GM23338 (cell line): ENCODE measurements at regions not wholly inside any gene's neighbourhood (a gene's known extent, or its start where the extent isn't known, plus 50 kb on each side); places are given as distances from the start of the nearest gene placed in this dataset.

Experiments used
- ATAC-seq: fragments of 200-7000 bp; cut with Tn5 transposase; 3 replicates; pipeline ENCODE4 v1.9.1; 2020
- DNase-seq: peaks from one replicate; pipeline ENCODE4 v3.0.0-alpha.2; 2015; ENCODE audit warnings: low spot score
- H2AFZ ChIP-seq: fragments of 200-600 bp; sonication (generic); 2 replicates; pipeline ENCODE4 v1.8.0; 2016; ENCODE audit warnings: antibody characterized with exemption, mild to moderate bottlenecking, moderate library complexity
- H3F3A ChIP-seq: fragments of 200-600 bp; sonication (generic); replicated peaks from 2 replicates; pipeline ENCODE4 v1.8.0; 2017; ENCODE audit warnings: antibody characterized with exemption, mixed run types, low read depth
- H3K27ac ChIP-seq: fragments of 200-600 bp; sonication (generic); 2 replicates; pipeline ENCODE4 v1.6.1; 2016; ENCODE audit warnings: low read depth
- H3K27me3 ChIP-seq: fragments of 200-600 bp; sonication (generic); 2 replicates; pipeline ENCODE4 v1.8.0; 2016; ENCODE audit warnings: mild to moderate bottlenecking, mixed run types, moderate library complexity; ENCODE audit not compliant: insufficient read depth
- H3K36me3 ChIP-seq: fragments of 200-600 bp; sonication (generic); 2 replicates; pipeline ENCODE4 v1.8.0; 2016; ENCODE audit warnings: mild to moderate bottlenecking; ENCODE audit not compliant: insufficient read depth
- H3K4me1 ChIP-seq: fragments of 200-600 bp; sonication (generic); 2 replicates; pipeline ENCODE4 v1.8.0; 2016; ENCODE audit warnings: mild to moderate bottlenecking, moderate library complexity; ENCODE audit not compliant: insufficient read depth
- H3K4me2 ChIP-seq: fragments of 200-600 bp; sonication (generic); 2 replicates; pipeline ENCODE4 v1.7.1; 2017; ENCODE audit warnings: mixed run types
- H3K4me3 ChIP-seq: fragments of 200-600 bp; sonication (generic); 2 replicates; pipeline ENCODE4 v1.6.1; 2016; ENCODE audit warnings: mixed run types
- H3K79me2 ChIP-seq: fragments of 200-600 bp; sonication (generic); replicated peaks from 2 replicates; pipeline ENCODE4 v1.8.0; 2017; ENCODE audit warnings: mild to moderate bottlenecking; ENCODE audit not compliant: insufficient read depth
- H3K9me2 ChIP-seq: fragments of 200-600 bp; sonication (generic); 2 replicates; pipeline ENCODE4 v1.8.0; 2017; ENCODE audit not compliant: insufficient read depth
- H4K20me1 ChIP-seq: fragments of 200-600 bp; sonication (generic); replicated peaks from 2 replicates; pipeline ENCODE4 v1.8.0; 2017; ENCODE audit warnings: mild to moderate bottlenecking; ENCODE audit not compliant: insufficient read depth
- H3K27ac Mint-ChIP-seq: 2 replicates; pipeline ENCODE4 v1.8.0; 2020; ENCODE audit warnings: inconsistent platforms, mild to moderate bottlenecking, moderate library complexity, mixed read lengths
- H3K27me3 Mint-ChIP-seq: 3 replicates; pipeline ENCODE4 v1.8.0; 2022; ENCODE audit warnings: low read depth, mild to moderate bottlenecking, moderate library complexity, mixed read lengths, inconsistent platforms; ENCODE audit not compliant: insufficient read depth, poor library complexity
- H3K36me3 Mint-ChIP-seq: 3 replicates; pipeline ENCODE4 v1.8.0; 2021; ENCODE audit warnings: low read depth, mild to moderate bottlenecking, inconsistent platforms, moderate library complexity, mixed read lengths
- H3K4me1 Mint-ChIP-seq: 3 replicates; pipeline ENCODE4 v1.8.0; 2020; ENCODE audit warnings: mild to moderate bottlenecking, inconsistent platforms, mixed read lengths
- H3K4me3 Mint-ChIP-seq: 3 replicates; pipeline ENCODE4 v1.8.0; 2021; ENCODE audit warnings: moderate library complexity, mild to moderate bottlenecking, inconsistent platforms, mixed read lengths
- H3K9me3 Mint-ChIP-seq: 3 replicates; pipeline ENCODE4 v1.8.0; 2020; ENCODE audit warnings: moderate library complexity, mild to moderate bottlenecking, inconsistent platforms, mixed read lengths
- CREB1 ChIP-seq: fragments of 250-450 bp; sonication (Bioruptor Pico); IDR thresholded peaks from 2 replicates; pipeline ENCODE4 v1.5.0; 2020; ENCODE audit warnings: low read depth, mild to moderate bottlenecking, moderate library complexity
- EZH2 ChIP-seq: fragments of 200-600 bp; sonication (generic); IDR thresholded peaks from one replicate; pipeline ENCODE4 v1.8.0; 2017; ENCODE audit warnings: antibody characterized with exemption, mild to moderate bottlenecking, low read depth; ENCODE audit not compliant: unreplicated experiment
- JUNB ChIP-seq: IDR thresholded peaks from one replicate; pipeline ENCODE4 v1.6.1; 2016; ENCODE audit warnings: antibody characterized with exemption; ENCODE audit not compliant: unreplicated experiment
- NANOG ChIP-seq: IDR thresholded peaks from 2 replicates; pipeline ENCODE4 v1.6.1; 2016; ENCODE audit warnings: antibody characterized with exemption, borderline replicate concordance
- POLR2AphosphoS5 ChIP-seq: IDR thresholded peaks from 2 replicates; pipeline ENCODE4 v1.6.1; 2016; ENCODE audit warnings: antibody characterized with exemption, low read depth
- ZNF114 ChIP-seq: fragments of 250-450 bp; sonication (Bioruptor Pico); IDR thresholded peaks from 2 replicates; pipeline ENCODE4 v1.5.0; 2020; ENCODE audit warnings: mild to moderate bottlenecking, moderate library complexity
- ZNF331 ChIP-seq: fragments of 250-450 bp; sonication (Bioruptor Pico); IDR thresholded peaks from 2 replicates; pipeline ENCODE4 v1.5.0; 2020; ENCODE audit warnings: low read depth, mild to moderate bottlenecking, moderate library complexity
- TF ChIP-seq, protein P1 (sequence below): fragments of 250-450 bp; sonication (Bioruptor Pico); IDR thresholded peaks from 2 replicates; pipeline ENCODE4 v1.5.0; 2020; ENCODE audit warnings: mild to moderate bottlenecking, moderate library complexity
- TF ChIP-seq, protein P2 (sequence below): IDR thresholded peaks from one replicate; pipeline ENCODE4 v1.6.1; 2018; ENCODE audit warnings: antibody characterized with exemption; ENCODE audit not compliant: unreplicated experiment
- TF ChIP-seq, protein P3 (sequence below): IDR thresholded peaks from 2 replicates; pipeline ENCODE4 v1.6.1; 2016; ENCODE audit warnings: antibody characterized with exemption

DNA sequence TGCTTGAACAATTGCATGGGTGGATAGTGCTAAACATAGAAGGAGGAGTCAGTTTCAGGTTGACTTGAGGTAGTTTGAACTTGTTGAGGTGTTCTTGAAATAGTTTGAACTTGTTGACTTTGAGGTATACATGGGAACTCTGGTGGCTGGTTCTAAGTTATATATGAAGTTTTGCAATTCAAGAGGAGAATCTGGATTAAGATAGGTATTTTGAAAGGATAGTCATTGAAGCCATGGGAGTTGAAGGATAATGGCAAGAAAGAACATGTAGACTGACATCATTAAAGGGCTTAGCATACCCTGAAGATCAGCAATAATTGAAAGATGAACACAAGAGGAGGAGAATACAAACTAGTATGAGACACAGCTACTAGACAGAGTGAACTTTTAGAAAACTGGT lies 181.9 kb upstream of the MRPS30 start:
- H3K9me3 Mint-ChIP-seq = no peaks in the 10 kb centered on the region; the same call in 2 of the 3 replicates
- H3K36me3 ChIP-seq = no peaks in the 10 kb centered on the region
- H3K9me2 ChIP-seq = no peaks in the 10 kb centered on the region
- H3K4me3 ChIP-seq = no peak overlapping the region
- ATAC-seq = no peak
- H3K36me3 Mint-ChIP-seq = no peaks in the 10 kb centered on the region
- H2AFZ ChIP-seq = no peak overlapping the region
- H3K4me3 Mint-ChIP-seq = no peak overlapping the region
- no peaks in the 10 kb centered on the region for H3K27me3 Mint-ChIP-seq
- H3K27me3 ChIP-seq = peaks cover 6% of the 10 kb centered on the region; the same call in 1 of the 2 replicates
- H3K27ac ChIP-seq = no peak overlapping the region
- no peak for TF ChIP-seq JUNB
- no peak for TF ChIP-seq EZH2
- no peak for TF ChIP-seq NANOG
- no peak for TF ChIP-seq ZNF331 (CRISPR knock-in tag)
- TF ChIP-seq, protein P1, sequence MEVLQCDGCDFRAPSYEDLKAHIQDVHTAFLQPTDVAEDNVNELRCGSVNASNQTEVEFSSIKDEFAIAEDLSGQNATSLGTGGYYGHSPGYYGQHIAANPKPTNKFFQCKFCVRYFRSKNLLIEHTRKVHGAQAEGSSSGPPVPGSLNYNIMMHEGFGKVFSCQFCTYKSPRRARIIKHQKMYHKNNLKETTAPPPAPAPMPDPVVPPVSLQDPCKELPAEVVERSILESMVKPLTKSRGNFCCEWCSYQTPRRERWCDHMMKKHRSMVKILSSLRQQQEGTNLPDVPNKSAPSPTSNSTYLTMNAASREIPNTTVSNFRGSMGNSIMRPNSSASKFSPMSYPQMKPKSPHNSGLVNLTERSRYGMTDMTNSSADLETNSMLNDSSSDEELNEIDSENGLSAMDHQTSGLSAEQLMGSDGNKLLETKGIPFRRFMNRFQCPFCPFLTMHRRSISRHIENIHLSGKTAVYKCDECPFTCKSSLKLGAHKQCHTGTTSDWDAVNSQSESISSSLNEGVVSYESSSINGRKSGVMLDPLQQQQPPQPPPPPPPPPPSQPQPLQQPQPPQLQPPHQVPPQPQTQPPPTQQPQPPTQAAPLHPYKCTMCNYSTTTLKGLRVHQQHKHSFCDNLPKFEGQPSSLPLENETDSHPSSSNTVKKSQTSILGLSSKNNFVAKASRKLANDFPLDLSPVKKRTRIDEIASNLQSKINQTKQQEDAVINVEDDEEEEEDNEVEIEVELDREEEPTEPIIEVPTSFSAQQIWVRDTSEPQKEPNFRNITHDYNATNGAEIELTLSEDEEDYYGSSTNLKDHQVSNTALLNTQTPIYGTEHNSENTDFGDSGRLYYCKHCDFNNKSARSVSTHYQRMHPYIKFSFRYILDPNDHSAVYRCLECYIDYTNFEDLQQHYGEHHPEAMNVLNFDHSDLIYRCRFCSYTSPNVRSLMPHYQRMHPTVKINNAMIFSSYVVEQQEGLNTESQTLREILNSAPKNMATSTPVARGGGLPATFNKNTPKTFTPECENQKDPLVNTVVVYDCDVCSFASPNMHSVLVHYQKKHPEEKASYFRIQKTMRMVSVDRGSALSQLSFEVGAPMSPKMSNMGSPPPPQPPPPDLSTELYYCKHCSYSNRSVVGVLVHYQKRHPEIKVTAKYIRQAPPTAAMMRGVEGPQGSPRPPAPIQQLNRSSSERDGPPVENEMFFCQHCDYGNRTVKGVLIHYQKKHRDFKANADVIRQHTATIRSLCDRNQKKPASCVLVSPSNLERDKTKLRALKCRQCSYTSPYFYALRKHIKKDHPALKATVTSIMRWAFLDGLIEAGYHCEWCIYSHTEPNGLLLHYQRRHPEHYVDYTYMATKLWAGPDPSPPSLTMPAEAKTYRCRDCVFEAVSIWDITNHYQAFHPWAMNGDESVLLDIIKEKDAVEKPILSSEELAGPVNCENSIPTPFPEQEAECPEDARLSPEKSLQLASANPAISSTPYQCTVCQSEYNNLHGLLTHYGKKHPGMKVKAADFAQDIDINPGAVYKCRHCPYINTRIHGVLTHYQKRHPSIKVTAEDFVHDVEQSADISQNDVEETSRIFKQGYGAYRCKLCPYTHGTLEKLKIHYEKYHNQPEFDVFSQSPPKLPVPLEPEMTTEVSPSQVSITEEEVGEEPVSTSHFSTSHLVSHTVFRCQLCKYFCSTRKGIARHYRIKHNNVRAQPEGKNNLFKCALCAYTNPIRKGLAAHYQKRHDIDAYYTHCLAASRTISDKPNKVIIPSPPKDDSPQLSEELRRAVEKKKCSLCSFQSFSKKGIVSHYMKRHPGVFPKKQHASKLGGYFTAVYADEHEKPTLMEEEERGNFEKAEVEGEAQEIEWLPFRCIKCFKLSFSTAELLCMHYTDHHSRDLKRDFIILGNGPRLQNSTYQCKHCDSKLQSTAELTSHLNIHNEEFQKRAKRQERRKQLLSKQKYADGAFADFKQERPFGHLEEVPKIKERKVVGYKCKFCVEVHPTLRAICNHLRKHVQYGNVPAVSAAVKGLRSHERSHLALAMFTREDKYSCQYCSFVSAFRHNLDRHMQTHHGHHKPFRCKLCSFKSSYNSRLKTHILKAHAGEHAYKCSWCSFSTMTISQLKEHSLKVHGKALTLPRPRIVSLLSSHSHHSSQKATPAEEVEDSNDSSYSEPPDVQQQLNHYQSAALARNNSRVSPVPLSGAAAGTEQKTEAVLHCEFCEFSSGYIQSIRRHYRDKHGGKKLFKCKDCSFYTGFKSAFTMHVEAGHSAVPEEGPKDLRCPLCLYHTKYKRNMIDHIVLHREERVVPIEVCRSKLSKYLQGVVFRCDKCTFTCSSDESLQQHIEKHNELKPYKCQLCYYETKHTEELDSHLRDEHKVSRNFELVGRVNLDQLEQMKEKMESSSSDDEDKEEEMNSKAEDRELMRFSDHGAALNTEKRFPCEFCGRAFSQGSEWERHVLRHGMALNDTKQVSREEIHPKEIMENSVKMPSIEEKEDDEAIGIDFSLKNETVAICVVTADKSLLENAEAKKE = no peak
- no peak for TF ChIP-seq POLR2AphosphoS5
- no peaks in the 10 kb centered on the region for H3K79me2 ChIP-seq
- H4K20me1 ChIP-seq = no peaks in the 10 kb centered on the region
- H3K4me1 Mint-ChIP-seq = no peaks in the 10 kb centered on the region
- no peak overlapping the region for H3K27ac Mint-ChIP-seq
- H3K4me2 ChIP-seq = no peak overlapping the region
- H3F3A ChIP-seq = no peaks in the 10 kb centered on the region
- no peak for DNase-seq
- no peaks in the 10 kb centered on the region for H3K4me1 ChIP-seq

DNA sequence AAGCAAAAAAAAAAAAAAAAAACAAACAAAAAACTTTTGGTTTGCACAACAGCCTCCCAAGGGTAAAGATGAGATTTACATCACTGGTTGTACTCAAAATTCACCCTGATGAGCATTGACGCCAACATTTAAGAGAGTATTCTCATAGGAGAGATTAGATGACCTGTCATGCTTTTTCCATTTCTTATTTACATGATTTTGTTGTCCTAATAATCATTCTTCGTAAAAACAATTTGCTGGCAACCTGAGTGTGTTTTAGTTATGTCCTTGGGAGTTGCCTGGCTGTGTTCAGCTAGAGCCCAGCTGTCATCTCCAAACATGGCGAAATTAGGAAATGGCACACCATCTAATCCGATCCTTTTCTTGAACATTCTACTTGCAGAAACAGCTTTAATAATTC lies 186.4 kb upstream of the MRPS30 start:
- H3K27ac Mint-ChIP-seq = no peak overlapping the region
- no peak for ATAC-seq
- H3K4me3 Mint-ChIP-seq = no peak overlapping the region
- H3K9me2 ChIP-seq = no peaks in the 10 kb centered on the region
- no peaks in the 10 kb centered on the region for H3K27me3 ChIP-seq
- H3K79me2 ChIP-seq = no peaks in the 10 kb centered on the region
- H3K27me3 Mint-ChIP-seq = no peaks in the 10 kb centered on the region
- H3K4me1 Mint-ChIP-seq = no peaks in the 10 kb centered on the region
- DNase-seq = no peak
- no peaks in the 10 kb centered on the region for H3K4me1 ChIP-seq
- no peaks in the 10 kb centered on the region for H3K36me3 Mint-ChIP-seq
- H3K4me3 ChIP-seq = no peak overlapping the region
- H3K9me3 Mint-ChIP-seq = no peaks in the 10 kb centered on the region; the same call in 2 of the 3 replicates
- H3K36me3 ChIP-seq = no peaks in the 10 kb centered on the region
- no peak overlapping the region for H3K27ac ChIP-seq
- H3F3A ChIP-seq = no peaks in the 10 kb centered on the region
- no peaks in the 10 kb centered on the region for H4K20me1 ChIP-seq
- no peak overlapping the region for H2AFZ ChIP-seq
- H3K4me2 ChIP-seq = no peak overlapping the region
- no peak for TF ChIP-seq CREB1 (CRISPR knock-in tag)
- TF ChIP-seq JUNB = no peak
- TF ChIP-seq ZNF114 (CRISPR knock-in tag) = no peak
- TF ChIP-seq, protein P2, sequence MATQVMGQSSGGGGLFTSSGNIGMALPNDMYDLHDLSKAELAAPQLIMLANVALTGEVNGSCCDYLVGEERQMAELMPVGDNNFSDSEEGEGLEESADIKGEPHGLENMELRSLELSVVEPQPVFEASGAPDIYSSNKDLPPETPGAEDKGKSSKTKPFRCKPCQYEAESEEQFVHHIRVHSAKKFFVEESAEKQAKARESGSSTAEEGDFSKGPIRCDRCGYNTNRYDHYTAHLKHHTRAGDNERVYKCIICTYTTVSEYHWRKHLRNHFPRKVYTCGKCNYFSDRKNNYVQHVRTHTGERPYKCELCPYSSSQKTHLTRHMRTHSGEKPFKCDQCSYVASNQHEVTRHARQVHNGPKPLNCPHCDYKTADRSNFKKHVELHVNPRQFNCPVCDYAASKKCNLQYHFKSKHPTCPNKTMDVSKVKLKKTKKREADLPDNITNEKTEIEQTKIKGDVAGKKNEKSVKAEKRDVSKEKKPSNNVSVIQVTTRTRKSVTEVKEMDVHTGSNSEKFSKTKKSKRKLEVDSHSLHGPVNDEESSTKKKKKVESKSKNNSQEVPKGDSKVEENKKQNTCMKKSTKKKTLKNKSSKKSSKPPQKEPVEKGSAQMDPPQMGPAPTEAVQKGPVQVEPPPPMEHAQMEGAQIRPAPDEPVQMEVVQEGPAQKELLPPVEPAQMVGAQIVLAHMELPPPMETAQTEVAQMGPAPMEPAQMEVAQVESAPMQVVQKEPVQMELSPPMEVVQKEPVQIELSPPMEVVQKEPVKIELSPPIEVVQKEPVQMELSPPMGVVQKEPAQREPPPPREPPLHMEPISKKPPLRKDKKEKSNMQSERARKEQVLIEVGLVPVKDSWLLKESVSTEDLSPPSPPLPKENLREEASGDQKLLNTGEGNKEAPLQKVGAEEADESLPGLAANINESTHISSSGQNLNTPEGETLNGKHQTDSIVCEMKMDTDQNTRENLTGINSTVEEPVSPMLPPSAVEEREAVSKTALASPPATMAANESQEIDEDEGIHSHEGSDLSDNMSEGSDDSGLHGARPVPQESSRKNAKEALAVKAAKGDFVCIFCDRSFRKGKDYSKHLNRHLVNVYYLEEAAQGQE = no peak
- TF ChIP-seq, protein P3, sequence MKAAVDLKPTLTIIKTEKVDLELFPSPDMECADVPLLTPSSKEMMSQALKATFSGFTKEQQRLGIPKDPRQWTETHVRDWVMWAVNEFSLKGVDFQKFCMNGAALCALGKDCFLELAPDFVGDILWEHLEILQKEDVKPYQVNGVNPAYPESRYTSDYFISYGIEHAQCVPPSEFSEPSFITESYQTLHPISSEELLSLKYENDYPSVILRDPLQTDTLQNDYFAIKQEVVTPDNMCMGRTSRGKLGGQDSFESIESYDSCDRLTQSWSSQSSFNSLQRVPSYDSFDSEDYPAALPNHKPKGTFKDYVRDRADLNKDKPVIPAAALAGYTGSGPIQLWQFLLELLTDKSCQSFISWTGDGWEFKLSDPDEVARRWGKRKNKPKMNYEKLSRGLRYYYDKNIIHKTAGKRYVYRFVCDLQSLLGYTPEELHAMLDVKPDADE = no peak
